Thyroid gland (tissue), 4 donors: ENCODE measurements at regions not wholly inside any gene's neighbourhood (a gene's known extent, or its start where the extent isn't known, plus 50 kb on each side); places are given as distances from the start of the nearest gene placed in this dataset.

ENCODE experiments used
- DNase-seq, 2 donors: peaks; one replicate each; pipeline ENCODE4 v3.0.0-alpha.2; 2019
- H3K27ac ChIP-seq, 3 donors: fragments of 200-600 bp; sonication (generic); 1 replicate in 2 of 3; 2 replicates in 1 of 3; pipeline ENCODE4 v1.5.1; 2016 to 2019; ENCODE audit warnings: mild to moderate bottlenecking in 1 of 3, moderate library complexity in 1 of 3
- H3K27me3 ChIP-seq: fragments of 200-600 bp; sonication (generic); one replicate; pipeline ENCODE4 v1.5.1; 2019
- H3K36me3 ChIP-seq, 2 donors: fragments of 200-600 bp; sonication (generic); one replicate each; pipeline ENCODE4 v1.5.1; 2016 to 2019
- H3K4me1 ChIP-seq, 2 donors: fragments of 200-600 bp; sonication (generic); one replicate each; pipeline ENCODE4 v1.5.1; 2017 to 2019
- H3K4me3 ChIP-seq, 3 donors: fragments of 200-600 bp; sonication (generic); replicated peaks in 1 of 3; 1 replicate in 2 of 3; 2 replicates in 1 of 3; pipeline ENCODE4 v1.5.1; 2016; ENCODE audit warnings: mild to moderate bottlenecking in 1 of 3
- H3K9me3 ChIP-seq: fragments of 200-600 bp; sonication (generic); one replicate; pipeline ENCODE4 v1.5.1; 2017
- CTCF ChIP-seq, 6 experiments: fragments of 200-600 bp in 3 of 6; fragments of 450-650 bp in 3 of 6; sonication (generic) in 3 of 6; IDR thresholded peaks; one replicate each; pipeline ENCODE4 v1.5.1; 2016 to 2019; ENCODE audit warnings: antibody characterized with exemption in 6 of 6, mild to moderate bottlenecking in 2 of 6, inconsistent platforms in 1 of 6, moderate library complexity in 1 of 6
- POLR2A ChIP-seq, 2 donors: fragments of 450-650 bp; IDR thresholded peaks; one replicate each; pipeline ENCODE4 v1.6.1; 2017; ENCODE audit warnings: antibody characterized with exemption in 2 of 2, mild to moderate bottlenecking in 2 of 2, moderate library complexity in 1 of 2
- WGBS, 2 donors: methylation state at CpG; one replicate each; pipeline ENCODE4 v1.1.5; 2017; 5-methylcytosine and 5-hydroxymethylcytosine counted together
- intact Hi-C: fragments of 100-400 bp; cut with DNase I; formaldehyde crosslinking; loops from one replicate; pipeline ENCODE4 v1.15.1; 2023

GRCh38 chr13:59340581-59340980 is 823.1 kb downstream of the DIAPH3 start:
- no peak for DNase-seq
- WGBS, 2 donors = 77 to 80% methylated on average over 3 of the region's 3 CpGs
- no peak for TF ChIP-seq POLR2A (IDR thresholded peaks at IDR 0.05)
- TF ChIP-seq CTCF (IDR thresholded peaks at IDR 0.05) = no peak
- Histone ChIP-seq H3K27ac (no peak overlapping the region), H3K27me3 (no peaks in the 10 kb centered on the region), H3K9me3 (no peaks in the 10 kb centered on the region), H3K36me3 (no peaks in the 10 kb centered on the region), H3K4me1 (no peaks in the 10 kb centered on the region), H3K4me3 (no peak overlapping the region)
- intact Hi-C loops = no loop called here

GRCh38 chr13:59342400-59342799 is 821.3 kb downstream of the DIAPH3 start:
- 71 to 81% methylated on average over 5 of the region's 5 CpGs for WGBS, 2 donors
- Histone ChIP-seq H3K27ac (no peak overlapping the region), H3K4me1 (no peaks in the 10 kb centered on the region), H3K27me3 (no peaks in the 10 kb centered on the region), H3K4me3 (no peak overlapping the region), H3K36me3 (no peaks in the 10 kb centered on the region), H3K9me3 (no peaks in the 10 kb centered on the region)
- DNase-seq = no peak
- intact Hi-C loops = no loop called here
- TF ChIP-seq POLR2A (IDR thresholded peaks at IDR 0.05) (no peak), CTCF (IDR thresholded peaks at IDR 0.05) (no peak)

- WGBS, 2 donors = 75% methylated on average over 3 of the region's 3 CpGs
Measured at GRCh38 chr13:59343132-59343531, 820.6 kb downstream of the DIAPH3 start.

GRCh38 chr13:59343993-59344822 is 819.5 kb downstream of the DIAPH3 start:
- intact Hi-C loops = no loop called here
- H3K36me3 ChIP-seq = no peaks in the 10 kb centered on the region
- no peaks in the 10 kb centered on the region for H3K27me3 ChIP-seq
- no peak for DNase-seq
- H3K9me3 ChIP-seq = no peaks in the 10 kb centered on the region
- H3K4me1 ChIP-seq = no peaks in the 10 kb centered on the region
- TF ChIP-seq POLR2A (IDR thresholded peaks at IDR 0.05) (no peak), CTCF (IDR thresholded peaks at IDR 0.05) (no peak)
- no peak overlapping the region for H3K27ac ChIP-seq
- 64 to 67% methylated on average over 8 of the region's 8 CpGs for WGBS, 2 donors
- no peak overlapping the region for H3K4me3 ChIP-seq

More at GRCh38 chr13:59343132-59343531, 820.6 kb downstream of the DIAPH3 start:
- DNase-seq = no peak
- Histone ChIP-seq H3K27me3 (no peaks in the 10 kb centered on the region), H3K27ac (no peak overlapping the region), H3K36me3 (no peaks in the 10 kb centered on the region), H3K4me1 (no peaks in the 10 kb centered on the region), H3K9me3 (no peaks in the 10 kb centered on the region), H3K4me3 (no peak overlapping the region)
- intact Hi-C loops = no loop called here
- no peak for TF ChIP-seq POLR2A (IDR thresholded peaks at IDR 0.05)
- no peak for TF ChIP-seq CTCF (IDR thresholded peaks at IDR 0.05)

GRCh38 chr13:59345311-59345710 is 818.4 kb downstream of the DIAPH3 start:
- WGBS, 2 donors = 47 to 52% methylated on average over 2 of the region's 2 CpGs
- no peaks in the 10 kb centered on the region for H3K4me1 ChIP-seq
- H3K27ac ChIP-seq = no peak overlapping the region
- no peaks in the 10 kb centered on the region for H3K27me3 ChIP-seq
- intact Hi-C loops = no loop called here
- TF ChIP-seq POLR2A (IDR thresholded peaks at IDR 0.05) (no peak), CTCF (IDR thresholded peaks at IDR 0.05) (no peak)
- no peak for DNase-seq
- H3K4me3 ChIP-seq = no peak overlapping the region
- H3K36me3 ChIP-seq = no peaks in the 10 kb centered on the region
- no peaks in the 10 kb centered on the region for H3K9me3 ChIP-seq
